RWPE1 (cell line): ENCODE measurements at regions not wholly inside any gene's neighbourhood (a gene's known extent, or its start where the extent isn't known, plus 50 kb on each side); places are given as distances from the start of the nearest gene placed in this dataset.

Experiments
- CTCF ChIA-PET: fragments of 350-600 bp; sonication (Branson Sonifier 250); formaldehyde crosslinking; extraction: SDS; loops from one replicate; lab custom pipeline; 2021; lab: Yijun Ruan, JAX
- POLR2A ChIA-PET: fragments of 400-600 bp; formaldehyde crosslinking; extraction: SDS; loops from one replicate; lab custom pipeline; 2020; ENCODE audit warnings: antibody characterized with exemption; ENCODE audit not compliant: low non-redundant PET; lab: Yijun Ruan, JAX
- DNase-seq: peaks from one replicate; pipeline ENCODE4 v3.0.0; 2012; ENCODE audit warnings: low spot score
- H3K27ac ChIP-seq: fragments of 450-650 bp; 2 replicates; pipeline ENCODE4 v1.5.1; 2017
- TF ChIP-seq, protein P1 (sequence below): fragments of 450-650 bp; conservative IDR thresholded peaks from 2 replicates; pipeline ENCODE4 v1.5.1; 2017; ENCODE audit warnings: low read depth, mild to moderate bottlenecking

DNA sequence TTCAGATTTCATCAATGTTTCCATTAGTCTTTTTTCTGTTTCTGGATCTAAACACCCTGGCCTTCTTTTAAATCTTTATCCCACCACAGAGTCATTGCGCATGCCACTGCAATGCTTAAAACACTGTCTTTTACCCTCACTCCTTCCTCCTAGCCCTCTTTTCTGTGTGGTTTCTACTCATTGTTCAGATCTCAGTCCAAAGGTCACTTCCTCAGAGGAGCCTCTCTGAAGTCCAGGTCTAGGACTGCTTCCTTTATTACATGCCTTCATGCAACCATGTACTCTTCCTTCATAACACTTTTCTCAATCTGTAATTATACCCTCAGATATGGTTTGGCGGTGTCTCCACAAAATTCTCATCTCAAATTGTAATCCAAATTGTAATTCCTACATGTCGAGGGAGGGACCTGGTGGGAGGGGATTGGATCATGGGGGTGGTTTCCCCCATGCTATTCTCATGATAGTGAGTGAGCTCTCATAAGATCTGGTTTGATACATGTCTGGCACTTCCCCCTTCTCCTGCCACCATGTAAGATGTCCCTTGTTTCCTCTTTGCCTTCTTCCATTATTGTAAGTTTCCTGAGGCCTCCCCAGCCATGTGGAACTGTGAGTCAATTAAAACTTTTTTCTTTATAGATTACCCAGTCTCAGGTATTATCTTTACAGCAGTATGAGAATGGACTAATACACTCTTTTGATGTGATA, 808.9 kb downstream of the DIAPH3 start:
- ChIA-PET POLR2A (no interaction called here), CTCF (no interaction called here)
- DNase-seq: no peak
- TF ChIP-seq, protein P1, sequence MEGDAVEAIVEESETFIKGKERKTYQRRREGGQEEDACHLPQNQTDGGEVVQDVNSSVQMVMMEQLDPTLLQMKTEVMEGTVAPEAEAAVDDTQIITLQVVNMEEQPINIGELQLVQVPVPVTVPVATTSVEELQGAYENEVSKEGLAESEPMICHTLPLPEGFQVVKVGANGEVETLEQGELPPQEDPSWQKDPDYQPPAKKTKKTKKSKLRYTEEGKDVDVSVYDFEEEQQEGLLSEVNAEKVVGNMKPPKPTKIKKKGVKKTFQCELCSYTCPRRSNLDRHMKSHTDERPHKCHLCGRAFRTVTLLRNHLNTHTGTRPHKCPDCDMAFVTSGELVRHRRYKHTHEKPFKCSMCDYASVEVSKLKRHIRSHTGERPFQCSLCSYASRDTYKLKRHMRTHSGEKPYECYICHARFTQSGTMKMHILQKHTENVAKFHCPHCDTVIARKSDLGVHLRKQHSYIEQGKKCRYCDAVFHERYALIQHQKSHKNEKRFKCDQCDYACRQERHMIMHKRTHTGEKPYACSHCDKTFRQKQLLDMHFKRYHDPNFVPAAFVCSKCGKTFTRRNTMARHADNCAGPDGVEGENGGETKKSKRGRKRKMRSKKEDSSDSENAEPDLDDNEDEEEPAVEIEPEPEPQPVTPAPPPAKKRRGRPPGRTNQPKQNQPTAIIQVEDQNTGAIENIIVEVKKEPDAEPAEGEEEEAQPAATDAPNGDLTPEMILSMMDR: no peak
- no peak overlapping the region for H3K27ac ChIP-seq

DNA sequence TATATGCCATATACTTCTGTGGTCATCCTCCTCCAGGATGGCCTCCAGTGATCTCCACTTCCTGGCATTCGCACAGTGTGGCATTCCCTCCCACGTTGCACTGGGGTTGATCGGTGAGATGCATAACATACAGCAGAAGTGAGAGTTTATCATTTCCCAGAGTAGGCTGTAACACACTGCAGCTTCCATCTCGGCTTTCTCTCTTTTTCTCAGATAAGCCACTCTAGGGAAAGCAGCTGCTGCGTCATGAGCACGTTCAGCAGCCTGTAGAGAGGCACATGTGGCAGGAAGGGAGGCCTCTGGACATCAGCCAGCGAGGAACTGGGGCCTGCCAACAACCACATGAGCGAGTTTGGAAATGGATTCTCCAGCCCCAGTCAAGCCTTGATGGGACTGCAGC, 807.1 kb downstream of the DIAPH3 start:
- H3K27ac ChIP-seq: no peak overlapping the region
- POLR2A ChIA-PET: no interaction called here
- TF ChIP-seq, protein P1: no peak
- no peak for DNase-seq
- CTCF ChIA-PET: interaction anchor here (0.6 kb wide), 1 partner anchor 29 kb away, joined by 3 read pairs; no protein-coding TSS in a partner anchor

- POLR2A ChIA-PET: no interaction called here
- TF ChIP-seq, protein P1: no peak
- H3K27ac ChIP-seq: no peak overlapping the region
- CTCF ChIA-PET: interaction anchor here (0.5 kb wide), 1 partner anchor 456 kb away, joined by 3 read pairs; no protein-coding TSS in a partner anchor
- no peak for DNase-seq
Measured at GRCh38 chr13:59358014-59358413, 805.7 kb downstream of the DIAPH3 start.

DNA sequence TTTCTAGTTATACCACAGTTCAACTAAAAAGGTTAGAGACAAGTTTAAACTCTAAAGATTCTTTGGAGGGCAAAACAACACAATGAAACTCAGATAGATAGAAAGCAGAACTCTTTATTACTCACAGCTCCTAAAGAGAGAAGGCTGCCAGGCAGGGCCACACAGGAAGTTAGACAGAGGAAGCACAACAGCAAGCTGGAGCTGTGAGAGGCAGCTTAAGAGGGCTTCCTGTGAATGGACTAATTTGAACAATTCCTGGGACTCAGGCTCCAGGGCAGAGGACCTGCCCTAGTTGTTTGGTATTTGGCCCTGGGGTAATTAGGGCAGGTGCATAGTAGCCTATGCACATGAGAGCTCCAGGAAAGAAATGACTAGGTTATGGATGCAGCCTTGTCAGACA, 803.6 kb downstream of the DIAPH3 start:
- POLR2A ChIA-PET: no interaction called here
- CTCF ChIA-PET: no interaction called here
- H3K27ac ChIP-seq: no peak overlapping the region
- TF ChIP-seq, protein P1: no peak
- DNase-seq: no peak

GRCh38 chr13:59360916-59361315, 802.8 kb downstream of the DIAPH3 start:
- POLR2A ChIA-PET: no interaction called here
- TF ChIP-seq, protein P1: no peak
- no peak overlapping the region for H3K27ac ChIP-seq
- CTCF ChIA-PET: interaction anchor here (0.6 kb wide), 1 partner anchor 425 kb away, joined by 3 read pairs; no protein-coding TSS in a partner anchor
- no peak for DNase-seq

DNA sequence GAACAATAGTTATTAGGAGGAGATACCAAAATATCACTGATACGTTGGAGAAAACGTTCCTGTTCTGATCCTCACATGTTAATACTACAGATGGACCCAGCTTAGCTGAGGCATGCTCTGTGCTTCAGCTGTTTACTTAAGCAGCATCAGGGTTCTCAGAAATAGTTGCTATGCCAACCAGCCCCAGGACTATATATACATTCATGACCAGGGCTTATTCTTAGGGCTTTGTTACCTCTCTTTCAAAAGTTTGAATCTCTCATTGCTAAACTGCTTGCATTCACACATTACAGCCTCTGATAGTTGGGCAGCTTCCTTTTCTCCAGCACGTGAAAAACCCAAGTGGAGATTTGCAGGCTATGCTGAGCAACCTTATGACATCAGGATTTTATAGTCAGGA, 800.4 kb downstream of the DIAPH3 start:
- ChIA-PET CTCF (no interaction called here), POLR2A (no interaction called here)
- DNase-seq: no peak

More for the DNA sequence above, 800.4 kb downstream of the DIAPH3 start:
- no peak overlapping the region for H3K27ac ChIP-seq
- TF ChIP-seq, protein P1: no peak
